Caco-2 (cell line): ENCODE measurements at regions not wholly inside any gene's neighbourhood (a gene's known extent, or its start where the extent isn't known, plus 50 kb on each side); places are given as distances from the start of the nearest gene placed in this dataset.

ENCODE experiments used
- BruUV-seq: library from RNA; stranded (reverse); fragments of 400-500 nt; replicated peaks from 2 replicates; lab custom pipeline; 2021; lab: Mats Ljungman, UMichigan
- CTCF ChIA-PET: fragments of 300-600 bp; sonication (Branson Sonifier 250); formaldehyde crosslinking; loops from one replicate; lab custom pipeline; 2022; ENCODE audit warnings: antibody characterized with exemption; lab: Charles Lee
- POLR2A ChIA-PET: fragments of 300-600 bp; sonication (Branson Sonifier 250); formaldehyde crosslinking; loops from one replicate; lab custom pipeline; 2022; ENCODE audit warnings: antibody characterized with exemption; lab: Charles Lee
- DNase-seq, 2 experiments: peaks; one replicate each; pipeline versions ENCODE4 v3.0.0 to v3.0.0-alpha.2; 2020 to 2022
- H3K27me3 ChIP-seq: replicated peaks from 2 replicates; pipeline ENCODE4 v1.6.0; 2011; ENCODE audit warnings: low read length; ENCODE audit not compliant: control insufficient read depth, insufficient read depth
- H3K36me3 ChIP-seq: 2 replicates; pipeline ENCODE4 v1.5.1; 2011; ENCODE audit warnings: low read length; ENCODE audit not compliant: control insufficient read depth, insufficient read depth
- H3K4me1 ChIP-seq: fragments of 250-450 bp; sonication (Bioruptor Pico); 2 replicates; pipeline ENCODE4 v1.5.1; 2020; ENCODE audit warnings: mild to moderate bottlenecking
- H3K4me3 ChIP-seq: 2 replicates; pipeline ENCODE4 v1.5.1; 2011; ENCODE audit warnings: low read depth, mild to moderate bottlenecking, control low read depth, low read length
- H3K9me3 ChIP-seq: fragments of 250-450 bp; sonication (Bioruptor Pico); 2 replicates; pipeline ENCODE4 v1.5.1; 2020; ENCODE audit warnings: mild to moderate bottlenecking, moderate library complexity
- H3K27ac Mint-ChIP-seq: one replicate; pipeline ENCODE4 v1.8.0; 2022; ENCODE audit warnings: mixed read lengths; ENCODE audit not compliant: unreplicated experiment
- H3K27me3 Mint-ChIP-seq: one replicate; pipeline ENCODE4 v1.8.0; 2022; ENCODE audit warnings: mixed read lengths; ENCODE audit not compliant: insufficient read depth, unreplicated experiment
- H3K36me3 Mint-ChIP-seq: one replicate; pipeline ENCODE4 v1.8.0; 2022; ENCODE audit warnings: mild to moderate bottlenecking, mixed read lengths; ENCODE audit not compliant: insufficient read depth, unreplicated experiment
- H3K4me1 Mint-ChIP-seq: one replicate; pipeline ENCODE4 v1.8.0; 2022; ENCODE audit warnings: low read depth, mixed read lengths; ENCODE audit not compliant: unreplicated experiment
- H3K4me3 Mint-ChIP-seq: one replicate; pipeline ENCODE4 v1.8.0; 2022; ENCODE audit warnings: mild to moderate bottlenecking, moderate library complexity, mixed read lengths; ENCODE audit not compliant: unreplicated experiment
- H3K9me3 Mint-ChIP-seq: one replicate; pipeline ENCODE4 v1.8.0; 2022; ENCODE audit warnings: mixed read lengths; ENCODE audit not compliant: unreplicated experiment
- intact Hi-C: fragments of 100-400 bp; cut with micrococcal nuclease; formaldehyde crosslinking; loops from one replicate; pipeline ENCODE4 v1.10.0; 2022; ENCODE audit not compliant: unreplicated experiment
- TF ChIP-seq, protein P1 (sequence below), 2 experiments: fragments of 200-600 bp in 1 of 2; IDR thresholded peaks; 1 replicate in 1 of 2; 2 replicates in 1 of 2; pipeline versions ENCODE4 v1.5.1 to v1.8.0; 2011 to 2022; ENCODE audit warnings: antibody characterized with exemption in 1 of 2, control low read depth in 1 of 2, inconsistent platforms in 1 of 2, low read depth in 1 of 2, low read length in 1 of 2, mild to moderate bottlenecking in 1 of 2, moderate library complexity in 1 of 2; ENCODE audit not compliant: insufficient read depth in 1 of 2, severe bottlenecking in 1 of 2, unreplicated experiment in 1 of 2

DNA sequence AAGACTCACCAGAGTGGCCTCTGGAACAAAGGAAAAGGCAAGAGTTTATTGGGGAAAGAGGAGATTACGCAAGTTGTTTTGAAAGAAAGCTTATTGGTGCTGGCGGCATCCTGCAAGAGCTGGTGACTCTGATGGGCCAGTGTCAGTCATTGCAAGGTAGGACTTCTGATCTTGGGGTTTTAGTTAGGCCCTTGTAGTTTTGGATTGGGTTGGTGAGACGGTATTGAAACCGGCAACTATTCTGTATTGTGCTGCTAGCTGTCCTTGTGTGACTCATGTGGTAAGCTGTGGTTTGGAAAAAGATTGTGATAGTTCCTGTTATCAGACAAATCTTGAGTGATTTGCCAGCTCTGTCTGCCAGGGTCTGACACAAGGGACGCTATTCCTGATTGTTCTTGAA, 159.1 kb upstream of the PIEZO2 start:
- CTCF ChIA-PET = no interaction called here
- H3K9me3 Mint-ChIP-seq = peaks cover 10% of the 10 kb centered on the region
- peaks cover 8% of the 10 kb centered on the region; the same call in 1 of the 2 replicates for H3K4me1 ChIP-seq
- H3K4me1 Mint-ChIP-seq = peaks cover 8% of the 10 kb centered on the region
- H3K9me3 ChIP-seq = no peaks in the 10 kb centered on the region
- no peaks in the 10 kb centered on the region for H3K27me3 ChIP-seq
- POLR2A ChIA-PET = no interaction called here
- no peak overlapping the region for H3K27ac Mint-ChIP-seq
- TF ChIP-seq, protein P1, sequence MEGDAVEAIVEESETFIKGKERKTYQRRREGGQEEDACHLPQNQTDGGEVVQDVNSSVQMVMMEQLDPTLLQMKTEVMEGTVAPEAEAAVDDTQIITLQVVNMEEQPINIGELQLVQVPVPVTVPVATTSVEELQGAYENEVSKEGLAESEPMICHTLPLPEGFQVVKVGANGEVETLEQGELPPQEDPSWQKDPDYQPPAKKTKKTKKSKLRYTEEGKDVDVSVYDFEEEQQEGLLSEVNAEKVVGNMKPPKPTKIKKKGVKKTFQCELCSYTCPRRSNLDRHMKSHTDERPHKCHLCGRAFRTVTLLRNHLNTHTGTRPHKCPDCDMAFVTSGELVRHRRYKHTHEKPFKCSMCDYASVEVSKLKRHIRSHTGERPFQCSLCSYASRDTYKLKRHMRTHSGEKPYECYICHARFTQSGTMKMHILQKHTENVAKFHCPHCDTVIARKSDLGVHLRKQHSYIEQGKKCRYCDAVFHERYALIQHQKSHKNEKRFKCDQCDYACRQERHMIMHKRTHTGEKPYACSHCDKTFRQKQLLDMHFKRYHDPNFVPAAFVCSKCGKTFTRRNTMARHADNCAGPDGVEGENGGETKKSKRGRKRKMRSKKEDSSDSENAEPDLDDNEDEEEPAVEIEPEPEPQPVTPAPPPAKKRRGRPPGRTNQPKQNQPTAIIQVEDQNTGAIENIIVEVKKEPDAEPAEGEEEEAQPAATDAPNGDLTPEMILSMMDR (IDR thresholded peaks at IDR 0.05; ENCODE audit: insufficient read depth in 1 of 2, low read depth in 1 of 2, low read length in 1 of 2, severe bottlenecking in 1 of 2, unreplicated experiment in 1 of 2) = no peak
- no peaks in the 10 kb centered on the region for H3K27me3 Mint-ChIP-seq
- no TSS peak for BruUV-seq
- no peaks in the 10 kb centered on the region for H3K36me3 Mint-ChIP-seq
- H3K36me3 ChIP-seq = no peaks in the 10 kb centered on the region
- intact Hi-C loops = no loop called here
- no peak overlapping the region for H3K4me3 ChIP-seq
- no peak for DNase-seq
- H3K4me3 Mint-ChIP-seq = no peak overlapping the region

DNA sequence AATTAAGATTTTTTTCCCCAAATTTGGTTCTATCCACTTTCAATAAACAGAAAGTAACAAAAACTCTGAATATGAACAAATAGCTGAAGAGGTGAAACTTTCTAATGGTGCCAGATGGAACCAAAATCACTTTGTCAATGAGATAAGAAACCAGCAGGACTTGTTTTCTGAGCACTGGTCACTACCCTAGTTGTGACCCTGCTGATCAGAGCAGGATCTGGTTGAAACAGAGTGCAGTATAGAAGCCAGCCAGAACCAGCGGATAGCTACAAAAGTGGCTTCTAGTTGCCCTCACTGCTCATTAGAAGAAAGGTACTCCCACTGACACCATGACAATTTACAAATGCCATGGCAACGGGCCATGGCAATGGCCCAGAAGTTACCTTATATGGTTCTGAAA, 158.3 kb upstream of the PIEZO2 start:
- Histone ChIP-seq H3K4me3 (no peak overlapping the region), H3K36me3 (no peaks in the 10 kb centered on the region), H3K27me3 (no peaks in the 10 kb centered on the region), H3K4me1 (peaks cover 8% of the 10 kb centered on the region; the same call in 1 of the 2 replicates), H3K9me3 (no peaks in the 10 kb centered on the region)
- H3K27me3 Mint-ChIP-seq = no peaks in the 10 kb centered on the region
- no peak overlapping the region for H3K27ac Mint-ChIP-seq
- TF ChIP-seq, protein P1 (IDR thresholded peaks at IDR 0.05; ENCODE audit: insufficient read depth in 1 of 2, low read depth in 1 of 2, low read length in 1 of 2, severe bottlenecking in 1 of 2, unreplicated experiment in 1 of 2) = no peak
- no peaks in the 10 kb centered on the region for H3K36me3 Mint-ChIP-seq
- no TSS peak for BruUV-seq
- H3K9me3 Mint-ChIP-seq = peaks cover 10% of the 10 kb centered on the region
- no peak overlapping the region for H3K4me3 Mint-ChIP-seq
- intact Hi-C loops = no loop called here
- peaks cover 8% of the 10 kb centered on the region for H3K4me1 Mint-ChIP-seq
- no peak for DNase-seq
- POLR2A ChIA-PET = no interaction called here
- CTCF ChIA-PET = interaction anchor here (0.9 kb wide), 1 partner anchor 245 kb away, joined by 4 read pairs; no protein-coding TSS in a partner anchor

DNA sequence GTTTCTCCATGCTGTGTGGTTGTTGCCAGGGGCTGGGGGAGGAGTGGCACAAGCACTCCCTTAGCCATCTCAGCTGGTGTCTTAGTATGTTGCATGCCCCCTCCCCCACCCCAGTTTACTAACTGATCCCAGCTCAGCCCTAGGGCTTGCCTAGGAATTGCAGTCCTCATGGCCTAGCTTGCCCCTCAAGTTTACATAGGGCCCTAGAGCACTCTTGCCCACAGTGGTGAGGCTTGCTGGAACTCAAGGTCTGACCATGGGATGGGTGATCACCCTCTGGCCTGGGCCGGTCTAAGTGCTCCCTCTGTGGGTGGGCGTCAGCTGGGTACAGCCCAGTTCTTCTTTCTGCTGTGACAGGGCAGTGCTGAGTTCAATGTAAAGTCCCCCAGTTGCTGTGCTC, 156.1 kb upstream of the PIEZO2 start:
- Mint-ChIP-seq H3K27me3 (no peaks in the 10 kb centered on the region), H3K4me1 (peaks cover 8% of the 10 kb centered on the region), H3K4me3 (no peak overlapping the region), H3K36me3 (no peaks in the 10 kb centered on the region), H3K9me3 (peaks cover 25% of the 10 kb centered on the region), H3K27ac (no peak overlapping the region)
- no TSS peak for BruUV-seq
- Histone ChIP-seq H3K4me3 (no peak overlapping the region), H3K27me3 (no peaks in the 10 kb centered on the region), H3K4me1 (peaks cover 8% of the 10 kb centered on the region; the same call in 1 of the 2 replicates), H3K9me3 (peaks cover 10% of the 10 kb centered on the region; the same call in 1 of the 2 replicates), H3K36me3 (no peaks in the 10 kb centered on the region)
- POLR2A ChIA-PET = no interaction called here
- DNase-seq = no peak
- intact Hi-C loops = no loop called here
- TF ChIP-seq, protein P1 (IDR thresholded peaks at IDR 0.05; ENCODE audit: insufficient read depth in 1 of 2, low read depth in 1 of 2, low read length in 1 of 2, severe bottlenecking in 1 of 2, unreplicated experiment in 1 of 2) = no peak
- CTCF ChIA-PET = no interaction called here
